ENCODE measurements at regions not wholly inside any gene's neighbourhood (a gene's known extent, or its start where the extent isn't known, plus 50 kb on each side); places are given as distances from the start of the nearest gene placed in this dataset.
"Not testable (repeated sequence)": the region's sequence is repeated elsewhere in the genome, so short reads cannot be mapped to it uniquely, and the experiment has no call there.

GRCh38 chrX:138082896-138083295 is 517.0 kb downstream of the ZIC3 start:
- H3K9me3 ChIP-seq, result no peaks in the 10 kb centered on the region
- H3K27ac ChIP-seq, result no peak overlapping the region
- no peak for TF ChIP-seq CTCF (IDR thresholded peaks at IDR 0.05)
- H3K4me3 ChIP-seq, result no peak overlapping the region
- H3K4me1 ChIP-seq (ENCODE audit: control insufficient read depth in 1 of 2, low read depth in 2 of 2), result no peaks in the 10 kb centered on the region
- no peaks in the 10 kb centered on the region for H3K27me3 ChIP-seq (replicated peaks; ENCODE audit: insufficient read depth)
- no peak for ATAC-seq (ENCODE audit: insufficient number of reproducible peaks, low FRiP score, low read depth)
- no peak for DNase-seq (ENCODE audit: low spot score)
- no peaks in the 10 kb centered on the region for H3K36me3 ChIP-seq

GRCh38 chrX:138110910-138111309 is 545.0 kb downstream of the ZIC3 start:
- not testable (repeated sequence) for H3K36me3 ChIP-seq; ATAC-seq (ENCODE audit: insufficient number of reproducible peaks, low FRiP score, low read depth); H3K27me3 ChIP-seq (replicated peaks; ENCODE audit: insufficient read depth); H3K9me3 ChIP-seq; H3K4me3 ChIP-seq; DNase-seq (ENCODE audit: low spot score); H3K27ac ChIP-seq; H3K4me1 ChIP-seq (ENCODE audit: control insufficient read depth in 1 of 2, low read depth in 2 of 2)

- no peak for TF ChIP-seq CTCF (IDR thresholded peaks at IDR 0.05)
- DNase-seq (ENCODE audit: low spot score) (no peak), ATAC-seq (ENCODE audit: insufficient number of reproducible peaks, low FRiP score, low read depth) (no peak)
- no peaks in the 10 kb centered on the region for H3K27me3 ChIP-seq (replicated peaks; ENCODE audit: insufficient read depth)
- H3K4me1 ChIP-seq (ENCODE audit: control insufficient read depth in 1 of 2, low read depth in 2 of 2), result no peaks in the 10 kb centered on the region
- no peaks in the 10 kb centered on the region for H3K36me3 ChIP-seq
- H3K4me3 ChIP-seq, result no peak overlapping the region
- H3K27ac ChIP-seq, result no peak overlapping the region
- no peaks in the 10 kb centered on the region for H3K9me3 ChIP-seq
These were observed 561.4 kb downstream of the ZIC3 start for GRCh38 chrX:138127314-138127713.

GRCh38 chrX:138128027-138128671 is 562.2 kb downstream of the ZIC3 start:
- no peak overlapping the region for H3K27ac ChIP-seq
- no peak for DNase-seq (ENCODE audit: low spot score)
- no peak for ATAC-seq (ENCODE audit: insufficient number of reproducible peaks, low FRiP score, low read depth)
- H3K9me3 ChIP-seq, result no peaks in the 10 kb centered on the region
- H3K4me3 ChIP-seq, result no peak overlapping the region
- no peaks in the 10 kb centered on the region for H3K4me1 ChIP-seq (ENCODE audit: control insufficient read depth in 1 of 2, low read depth in 2 of 2)
- no peaks in the 10 kb centered on the region for H3K36me3 ChIP-seq
- no peaks in the 10 kb centered on the region for H3K27me3 ChIP-seq (replicated peaks; ENCODE audit: insufficient read depth)
- peak; percentile 17 for TF ChIP-seq CTCF (IDR thresholded peaks at IDR 0.05)

GRCh38 chrX:138150709-138151108 is 560.8 kb downstream of the FGF13 start:
- H3K4me1 ChIP-seq (ENCODE audit: control insufficient read depth in 1 of 2, low read depth in 2 of 2), result no peaks in the 10 kb centered on the region
- no peaks in the 10 kb centered on the region for H3K9me3 ChIP-seq
- no peak overlapping the region for H3K4me3 ChIP-seq
- DNase-seq (ENCODE audit: low spot score) (no peak), ATAC-seq (ENCODE audit: insufficient number of reproducible peaks, low FRiP score, low read depth) (no peak)
- no peaks in the 10 kb centered on the region for H3K27me3 ChIP-seq (replicated peaks; ENCODE audit: insufficient read depth)
- no peaks in the 10 kb centered on the region for H3K36me3 ChIP-seq
- TF ChIP-seq CTCF (IDR thresholded peaks at IDR 0.05), result no peak
- no peak overlapping the region for H3K27ac ChIP-seq

DNA sequence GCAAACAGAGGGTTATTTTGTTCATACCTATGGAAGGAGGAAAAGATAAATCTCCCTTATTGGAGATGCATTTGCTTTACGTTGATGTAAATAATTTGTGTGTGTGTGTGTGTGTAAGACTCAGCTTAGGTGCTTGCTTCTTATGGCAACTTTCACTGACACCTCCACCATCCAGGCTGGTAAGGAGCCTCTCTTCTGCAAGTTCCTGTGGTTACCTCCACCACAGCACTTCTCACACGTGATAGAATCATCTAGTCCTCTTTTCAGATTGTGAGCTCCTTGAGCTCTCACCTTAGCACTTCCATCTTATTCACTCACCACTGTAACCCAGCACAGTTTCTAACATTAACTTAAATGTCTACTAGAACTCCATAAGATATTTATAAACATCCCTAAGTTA is 553.7 kb downstream of the FGF13 start:
- TF ChIP-seq CTCF (IDR thresholded peaks at IDR 0.05), result no peak
- no peak overlapping the region for H3K4me3 ChIP-seq

More for the DNA sequence above, 553.7 kb downstream of the FGF13 start:
- DNase-seq (ENCODE audit: low spot score) (no peak), ATAC-seq (ENCODE audit: insufficient number of reproducible peaks, low FRiP score, low read depth) (no peak)
- no peaks in the 10 kb centered on the region for H3K4me1 ChIP-seq (ENCODE audit: control insufficient read depth in 1 of 2, low read depth in 2 of 2)
- H3K9me3 ChIP-seq, result no peaks in the 10 kb centered on the region
- H3K36me3 ChIP-seq, result no peaks in the 10 kb centered on the region
- no peak overlapping the region for H3K27ac ChIP-seq
- H3K27me3 ChIP-seq (replicated peaks; ENCODE audit: insufficient read depth), result no peaks in the 10 kb centered on the region

Data from thoracic aorta (tissue), 2 donors.